GF-D8 (cell line): ENCODE measurements at regions not wholly inside any gene's neighbourhood (a gene's known extent, or its start where the extent isn't known, plus 50 kb on each side); places are given as distances from the start of the nearest gene placed in this dataset.
"Not testable (repeated sequence)": the region's sequence is repeated elsewhere in the genome, so short reads cannot be mapped to it uniquely, and the experiment has no call there.

Experiments
- DNase-seq: peaks from one replicate; lab custom pipeline; 2025; lab: John Stamatoyannopoulos, UW

DNA sequence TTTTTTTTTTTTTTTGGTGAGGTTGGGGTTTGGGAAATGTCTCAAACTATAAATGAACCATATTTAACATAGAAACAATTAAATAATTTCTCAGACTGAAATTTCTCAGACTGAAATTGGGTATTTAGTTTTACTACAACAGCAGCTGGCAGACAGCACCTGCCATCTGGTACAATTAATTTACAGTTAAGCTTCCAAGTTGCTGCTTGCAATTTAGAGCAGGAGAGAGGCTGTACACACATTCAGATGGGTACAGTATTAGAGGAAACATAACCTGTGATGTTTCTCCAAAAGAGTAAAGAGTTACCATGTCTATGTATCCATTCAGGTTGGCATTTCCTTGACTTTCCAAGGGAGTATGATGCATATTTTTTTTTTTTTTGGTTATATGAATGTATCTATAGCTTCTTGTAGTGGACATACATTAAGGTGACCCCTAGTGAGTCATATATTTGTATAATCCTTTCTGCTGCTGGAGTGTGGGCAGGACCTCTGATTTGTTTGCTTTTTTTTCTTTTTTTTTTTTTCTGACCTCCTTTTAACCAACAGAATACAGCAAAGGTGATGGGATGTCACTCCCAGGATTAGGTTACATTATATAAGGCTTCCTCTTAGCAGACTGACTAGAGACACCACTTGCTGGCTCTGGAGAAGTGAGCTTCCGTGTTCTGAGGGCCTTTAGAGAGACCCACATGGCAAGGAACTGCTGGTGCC lies 201.7 kb downstream of the PTH2R start:
- no peak for DNase-seq

DNA sequence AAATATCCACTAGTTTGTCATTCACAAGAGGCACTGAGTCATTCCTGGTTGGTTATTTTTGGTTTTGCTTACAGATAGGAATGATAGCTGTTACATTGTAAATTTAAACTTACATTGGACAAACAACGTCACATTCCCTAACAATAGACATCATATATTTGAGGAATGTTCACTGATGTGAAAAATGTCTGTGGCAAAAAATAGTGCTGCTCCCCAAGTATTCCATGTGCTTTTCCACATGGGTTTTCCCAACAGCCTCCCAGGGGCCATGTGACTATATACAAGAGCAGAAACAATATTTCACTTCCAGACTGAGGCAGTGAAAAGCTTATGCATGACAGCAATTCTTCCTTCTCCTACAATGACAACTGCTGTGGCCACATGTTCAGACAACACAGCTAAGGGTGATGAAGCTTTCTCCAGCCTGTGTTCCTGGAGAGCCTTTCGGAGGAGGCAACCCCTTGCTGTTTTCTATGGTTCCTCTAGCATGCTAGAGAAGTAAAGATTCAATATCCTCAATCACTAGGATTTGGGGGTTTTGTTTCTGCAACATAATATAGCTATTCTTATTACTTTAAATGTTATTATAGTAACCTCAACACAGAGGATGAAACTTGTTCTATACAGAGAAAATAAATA lies 202.7 kb downstream of the PTH2R start:
- DNase-seq, result no peak

DNA sequence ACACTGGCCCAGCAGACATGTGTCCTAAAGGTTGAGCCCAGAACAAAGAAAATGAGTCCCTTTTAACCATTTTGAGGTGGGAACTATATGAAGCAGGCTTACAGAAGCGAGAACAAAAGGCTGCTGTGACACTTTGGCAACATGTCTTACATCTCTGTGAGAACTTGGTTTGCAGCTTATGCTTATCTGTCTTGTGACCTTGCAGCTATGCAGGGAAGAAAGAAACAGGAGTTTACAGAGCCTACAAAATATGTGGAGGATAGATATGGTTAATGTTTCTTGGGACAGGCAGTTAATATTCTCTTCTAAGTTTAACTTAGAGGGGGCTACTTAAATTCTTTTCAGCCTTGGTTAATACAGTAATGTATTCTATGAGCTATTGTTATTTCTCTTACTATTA lies 209.1 kb downstream of the PTH2R start:
- not testable (repeated sequence) for DNase-seq

DNA sequence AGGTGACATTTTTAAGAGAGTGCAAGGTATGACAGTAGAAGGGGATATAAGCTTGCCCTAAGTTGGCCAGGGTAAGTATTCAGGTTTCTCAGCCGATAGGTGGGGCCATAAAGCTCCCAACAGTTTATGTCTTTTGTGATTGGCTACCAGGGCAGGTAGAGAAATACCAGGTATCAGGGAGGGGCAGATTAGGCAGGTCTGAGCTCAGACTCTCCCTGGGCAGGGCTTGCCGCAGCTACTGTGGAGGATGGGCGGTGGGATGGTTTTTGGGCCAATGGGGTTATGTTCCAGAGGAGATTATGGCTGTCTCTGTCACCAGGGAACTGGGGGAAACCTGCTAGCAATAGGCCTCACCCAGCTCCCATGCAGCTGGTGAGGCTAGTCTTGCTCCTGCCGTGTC lies 211.6 kb downstream of the PTH2R start:
- DNase-seq, result no peak

DNA sequence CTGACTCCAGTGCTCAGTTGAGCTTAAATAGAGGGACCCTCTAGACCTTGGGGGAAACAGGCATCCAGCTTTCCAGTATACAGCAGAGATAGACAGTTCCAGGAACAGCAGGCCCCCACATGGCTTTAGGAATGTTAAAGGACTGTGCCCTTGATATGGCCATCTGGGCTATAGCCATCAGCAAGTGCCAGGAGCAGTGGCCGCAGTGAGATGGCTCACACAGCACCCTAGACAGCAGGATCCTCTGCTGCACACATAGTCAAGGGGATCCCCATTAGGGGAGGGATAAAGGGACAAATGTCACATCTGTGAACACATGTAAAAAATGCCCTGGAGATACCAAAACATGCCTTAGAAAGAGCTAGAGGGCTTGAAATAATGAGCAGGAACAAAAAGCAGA lies 213.4 kb downstream of the PTH2R start:
- no peak for DNase-seq

DNA sequence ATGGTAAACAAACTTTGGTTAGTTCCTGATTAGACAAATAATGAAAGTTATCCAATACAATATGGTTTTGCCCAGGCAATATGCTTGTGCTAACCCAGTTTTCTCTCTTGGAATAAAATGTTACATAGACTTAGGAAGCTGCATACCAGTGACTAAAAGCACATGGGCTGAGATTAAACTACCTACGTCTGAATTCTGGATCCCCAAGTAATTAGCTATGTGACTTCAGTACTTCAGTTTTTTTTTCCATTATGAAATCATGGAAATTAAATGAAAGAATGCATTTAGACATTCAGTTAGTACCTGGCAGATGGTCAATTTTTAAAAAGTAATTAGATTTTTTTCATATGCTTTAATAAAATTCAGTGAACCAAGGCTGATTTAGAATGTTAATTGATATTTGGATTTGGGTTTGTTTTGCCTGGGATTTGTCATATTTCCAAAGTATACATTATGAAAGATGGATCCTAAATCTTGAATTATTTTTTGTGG lies 213.9 kb downstream of the PTH2R start:
- no peak for DNase-seq

DNA sequence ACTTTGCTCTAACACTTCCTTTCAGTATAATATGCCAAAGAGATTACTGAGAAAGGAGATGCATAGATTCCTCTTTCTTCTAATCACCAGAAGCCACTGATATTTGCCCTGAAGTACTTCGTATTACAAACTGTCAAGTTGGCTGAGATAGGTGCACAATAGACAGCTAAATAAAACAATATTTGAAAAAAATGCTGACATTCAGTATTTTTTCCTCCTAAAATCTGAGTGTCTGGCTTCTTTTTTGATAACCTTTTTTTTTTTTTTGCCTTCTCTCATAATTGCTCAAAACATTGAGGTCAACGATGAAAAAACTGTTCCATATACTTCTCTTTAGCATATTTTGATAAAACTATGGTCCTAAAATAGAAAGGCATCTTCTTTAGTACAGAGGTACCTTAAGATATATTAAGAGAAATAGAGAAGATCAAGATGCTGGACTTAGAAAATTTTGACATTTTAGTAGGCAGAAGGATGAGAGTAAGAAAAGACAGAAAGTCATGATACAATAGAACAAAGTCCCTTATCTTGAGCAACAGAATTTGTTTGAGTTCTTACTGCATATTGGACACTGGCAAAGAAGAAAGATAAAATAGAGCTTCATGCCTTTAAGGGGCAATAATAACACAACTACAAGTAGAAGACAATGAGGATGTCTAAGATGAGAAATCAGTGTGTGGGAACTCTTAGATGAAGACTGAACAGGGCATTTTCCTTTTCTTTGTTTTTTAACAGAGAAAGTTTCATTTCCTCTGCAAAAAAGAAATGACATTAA lies 220.7 kb downstream of the PTH2R start:
- no peak for DNase-seq

DNA sequence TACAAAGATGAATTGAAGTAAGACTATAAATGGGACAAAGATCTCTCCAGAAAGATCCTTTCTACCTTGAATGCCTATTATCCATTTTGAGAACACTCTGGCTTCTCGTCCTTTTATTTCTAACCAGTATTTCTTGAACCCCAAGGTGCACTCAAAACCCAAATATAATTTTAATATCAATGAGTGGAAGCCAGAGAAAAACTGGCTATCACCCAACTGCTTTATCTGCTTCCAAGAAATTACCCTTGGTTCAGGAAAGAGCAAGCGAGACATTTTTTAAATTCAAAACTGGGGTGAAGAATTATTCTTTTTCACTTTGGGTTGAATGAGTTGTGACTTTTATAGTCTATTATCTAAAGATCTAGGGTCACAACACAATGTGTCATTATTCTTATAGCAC lies 221.3 kb downstream of the PTH2R start:
- no peak for DNase-seq

DNA sequence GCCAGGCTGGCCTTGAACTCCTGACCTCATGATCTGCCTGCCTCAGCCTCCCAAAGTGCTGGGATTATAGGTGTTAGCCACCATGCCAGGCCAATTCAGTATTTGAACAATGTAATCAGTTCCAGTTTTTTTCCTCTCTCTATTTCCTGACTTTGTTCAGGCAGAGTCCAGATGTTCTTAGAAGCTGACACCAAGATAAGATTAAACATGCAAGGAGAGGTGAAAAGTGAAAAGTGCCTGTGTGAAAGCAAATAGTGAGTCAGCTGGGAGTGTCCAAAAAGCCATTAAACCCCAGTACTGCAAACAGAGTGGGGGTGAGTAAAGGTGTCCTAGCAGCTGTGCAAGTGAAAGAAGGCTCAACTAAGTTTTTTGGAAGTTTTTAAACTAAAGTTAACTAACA lies 231.5 kb downstream of the PTH2R start:
- DNase-seq, result no peak

DNA sequence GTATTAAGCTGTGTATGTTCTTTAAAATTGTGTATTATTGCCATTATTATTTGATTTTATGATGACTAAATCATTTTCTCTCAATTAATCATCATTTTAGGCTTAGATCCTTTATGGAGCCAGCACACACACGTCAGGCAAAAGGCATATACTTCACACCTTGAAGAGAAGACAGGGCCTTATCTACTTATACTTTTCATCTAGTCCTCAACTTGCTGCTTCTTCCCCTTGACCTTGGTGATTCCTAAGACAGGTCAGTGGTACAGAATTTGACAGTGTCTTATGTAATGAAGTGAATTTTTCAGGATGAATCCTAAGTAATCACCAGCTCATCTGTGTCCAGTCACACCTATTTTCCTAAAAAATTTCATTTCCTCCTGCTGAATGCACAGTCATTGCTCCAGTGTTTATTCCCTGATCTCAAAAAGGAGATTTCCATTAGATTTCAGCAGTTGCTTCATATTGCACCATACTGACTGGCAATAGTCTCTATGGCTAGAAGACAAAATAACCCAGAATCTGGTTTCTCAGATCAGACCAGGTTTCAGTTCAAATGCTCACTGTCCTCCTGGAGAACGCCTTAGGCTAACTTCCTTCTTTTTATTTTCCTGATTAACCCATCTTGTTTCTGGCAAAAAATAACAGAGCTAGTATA lies 235.7 kb downstream of the PTH2R start:
- no peak for DNase-seq

DNA sequence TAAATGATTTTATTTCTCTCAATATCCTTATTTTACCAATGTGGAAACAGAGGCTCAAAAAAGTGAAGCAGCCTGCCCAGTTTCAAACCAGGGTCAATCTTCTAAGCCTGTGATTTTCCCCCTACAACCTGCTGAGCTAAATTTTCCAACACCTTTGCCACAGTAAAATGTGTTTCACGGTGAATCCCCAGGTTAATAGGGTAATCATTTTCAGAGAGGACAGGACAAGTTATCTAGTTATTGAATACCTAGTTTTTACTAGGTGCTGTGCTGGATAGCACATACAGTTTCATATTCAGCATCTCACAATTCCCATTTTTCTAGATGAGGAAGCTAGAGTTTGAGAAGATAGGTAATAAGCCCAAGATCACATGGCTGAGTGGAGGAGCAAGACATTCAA lies 236.6 kb downstream of the PTH2R start:
- no peak for DNase-seq

DNA sequence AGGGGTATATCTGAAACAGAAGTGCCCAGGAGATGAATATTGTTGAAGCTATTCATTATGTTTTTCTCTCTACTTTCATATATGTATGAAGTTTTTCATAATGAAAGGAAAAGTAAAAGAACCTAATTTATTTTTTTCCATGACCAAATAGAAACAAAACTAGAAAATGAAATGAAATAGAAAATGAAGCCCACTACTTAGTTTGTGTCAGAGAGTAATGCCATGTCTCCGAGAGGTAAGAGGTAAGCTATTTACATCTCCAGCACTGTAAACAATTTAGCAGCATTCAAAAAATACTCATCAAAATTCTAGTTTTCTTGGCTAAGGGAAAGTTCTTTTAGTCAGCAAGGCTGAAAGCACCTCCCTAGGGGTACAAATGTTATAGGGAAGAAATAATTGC lies 238.6 kb downstream of the PTH2R start:
- DNase-seq, result no peak

DNA sequence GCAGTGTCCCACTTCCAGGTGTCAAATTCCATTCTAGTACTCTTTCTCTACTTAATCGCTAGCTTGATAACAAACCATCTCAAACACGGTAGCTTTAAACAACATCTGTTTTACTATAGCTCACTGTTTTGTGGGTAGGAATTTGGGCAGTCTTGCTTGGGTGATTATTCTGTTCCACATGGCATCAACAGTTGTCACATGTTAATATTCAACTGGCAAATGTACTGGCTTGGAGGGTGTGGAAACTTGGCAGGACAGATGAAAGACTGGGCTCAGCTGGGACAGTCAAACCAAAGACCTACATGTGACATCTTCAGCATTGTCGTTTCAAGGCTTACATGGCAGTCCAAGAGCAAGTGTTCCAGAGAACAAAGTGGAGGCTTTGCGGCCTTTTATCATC lies 241.8 kb downstream of the PTH2R start:
- DNase-seq, result no peak

DNA sequence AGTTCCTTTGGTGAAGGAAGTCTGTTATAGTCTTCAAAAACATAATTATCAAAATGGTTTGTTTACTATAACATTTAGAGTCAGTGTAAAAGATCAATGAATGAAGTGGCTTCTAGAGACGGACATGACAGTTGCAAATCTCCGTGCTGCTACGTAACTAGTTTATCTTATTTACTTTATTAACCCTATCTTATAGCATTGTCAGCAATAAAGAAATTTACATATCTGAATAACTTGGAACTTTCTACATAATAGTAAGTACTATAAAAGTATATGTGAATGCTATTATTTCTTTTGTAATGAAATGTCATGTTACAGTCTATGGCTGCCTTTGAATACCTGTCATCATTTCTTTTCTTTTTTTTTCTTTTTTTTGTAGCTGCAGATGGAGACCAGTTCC lies 246.8 kb downstream of the PTH2R start:
- DNase-seq, result no peak

DNA sequence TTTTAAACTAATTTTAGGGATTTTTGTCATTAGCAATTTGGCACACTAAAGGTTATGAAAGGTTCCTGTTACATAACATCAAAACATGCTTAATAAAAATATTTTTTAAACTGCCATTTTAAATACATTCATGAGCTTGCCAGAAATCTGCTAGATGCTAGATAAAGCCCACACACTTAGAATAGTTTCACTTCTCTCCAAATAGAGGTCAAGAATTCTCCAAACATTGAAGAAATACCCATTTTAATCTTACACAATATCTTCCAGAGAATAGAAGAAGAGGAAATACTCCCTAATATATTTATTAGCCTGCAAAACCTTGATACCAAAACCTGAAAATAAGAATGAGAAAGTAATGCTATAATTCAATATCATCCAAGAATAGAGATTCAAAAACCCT lies 247.5 kb downstream of the PTH2R start:
- no peak for DNase-seq

DNA sequence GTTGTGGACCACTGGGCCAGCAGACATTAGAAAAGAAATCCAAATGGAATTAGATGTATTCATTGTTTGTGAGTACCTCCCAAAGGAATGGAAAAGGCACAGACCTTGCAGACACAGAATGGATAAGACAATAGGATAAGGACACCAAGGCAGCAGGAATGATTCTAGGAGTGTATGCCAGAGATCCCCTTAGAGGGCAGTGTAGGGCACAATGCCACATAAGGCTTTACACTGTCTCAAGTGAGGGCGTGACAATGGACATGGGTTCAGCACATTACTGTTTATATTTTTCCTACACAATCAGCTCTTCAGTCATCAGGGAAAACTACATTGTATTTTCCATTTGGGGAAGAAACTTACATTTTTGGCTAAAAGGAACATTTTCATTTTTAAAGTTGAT lies 250.9 kb downstream of the PTH2R start:
- DNase-seq, result no peak

DNA sequence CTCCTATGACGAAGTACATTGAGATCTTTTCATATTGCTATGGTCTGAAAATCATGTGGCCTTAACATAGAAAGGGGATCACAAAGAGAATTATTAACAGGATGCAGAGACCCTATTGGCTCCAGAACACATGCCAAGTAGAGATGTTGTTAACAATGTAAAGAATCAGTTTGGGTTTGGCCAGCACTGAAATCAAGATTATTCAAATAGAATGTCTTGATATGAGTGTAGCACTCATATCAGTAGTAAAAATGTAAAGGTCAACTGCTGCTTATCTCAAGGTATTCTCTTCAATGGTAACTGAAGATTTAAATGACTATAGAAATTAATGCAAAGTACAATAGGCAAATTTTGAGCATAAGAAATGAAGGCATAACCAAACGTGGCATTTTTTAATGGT lies 262.8 kb downstream of the PTH2R start:
- DNase-seq, result no peak

DNA sequence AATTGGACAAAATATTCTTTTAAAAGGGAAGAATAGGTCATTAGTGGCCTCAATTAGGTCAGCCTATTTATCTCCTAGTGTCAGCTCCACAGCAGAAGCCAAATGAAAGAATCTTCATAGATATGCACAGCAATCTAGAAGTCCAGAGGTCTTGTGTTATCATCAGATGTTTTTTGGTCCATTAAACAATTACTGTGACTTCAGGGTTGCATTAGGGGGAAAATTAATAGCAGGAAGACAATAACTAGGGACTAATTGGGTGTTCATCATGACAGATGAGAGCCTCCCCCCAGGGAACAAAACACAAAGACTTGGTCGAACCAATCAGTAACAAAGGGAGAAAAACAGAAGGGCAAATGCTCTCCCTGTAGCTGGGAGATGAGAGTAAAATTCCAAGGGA lies 264.7 kb downstream of the PTH2R start:
- no peak for DNase-seq

DNA sequence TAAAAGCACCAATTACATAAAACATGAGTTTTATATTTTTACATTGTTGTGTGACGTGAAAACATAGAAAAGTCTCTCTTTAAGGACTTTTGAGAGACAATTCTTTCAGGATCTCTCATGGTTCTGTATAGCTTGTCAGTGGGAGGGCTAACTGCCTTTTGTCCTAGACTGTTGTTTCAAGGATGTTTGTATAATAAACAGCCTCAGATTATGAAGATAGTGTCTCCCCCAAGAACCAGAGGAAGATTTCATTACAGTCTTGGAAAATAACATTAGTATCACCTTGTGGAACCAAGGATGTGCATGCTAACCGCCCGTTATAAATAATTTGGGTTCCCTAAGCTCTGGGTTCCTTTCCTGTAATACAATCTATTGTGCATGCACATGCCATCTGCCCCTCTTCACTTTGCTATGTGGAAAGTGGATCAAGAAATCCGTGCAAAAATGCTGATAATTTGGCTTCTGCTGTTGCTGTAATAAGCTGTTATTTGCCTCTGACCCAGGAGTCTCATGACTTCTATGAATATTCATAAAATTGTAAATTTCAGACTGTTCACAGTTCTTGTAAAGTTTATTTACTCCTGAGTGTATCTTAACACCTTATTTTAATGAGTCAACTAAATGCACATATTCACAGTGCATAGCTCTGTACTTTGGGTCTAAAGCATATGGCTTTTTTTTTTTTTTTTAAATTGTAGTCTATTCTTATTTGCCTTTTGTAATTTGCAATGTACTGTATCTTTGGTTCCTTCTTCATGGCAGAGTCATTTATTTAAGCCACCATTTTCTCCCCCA lies 265.5 kb downstream of the PTH2R start:
- no peak for DNase-seq

DNA sequence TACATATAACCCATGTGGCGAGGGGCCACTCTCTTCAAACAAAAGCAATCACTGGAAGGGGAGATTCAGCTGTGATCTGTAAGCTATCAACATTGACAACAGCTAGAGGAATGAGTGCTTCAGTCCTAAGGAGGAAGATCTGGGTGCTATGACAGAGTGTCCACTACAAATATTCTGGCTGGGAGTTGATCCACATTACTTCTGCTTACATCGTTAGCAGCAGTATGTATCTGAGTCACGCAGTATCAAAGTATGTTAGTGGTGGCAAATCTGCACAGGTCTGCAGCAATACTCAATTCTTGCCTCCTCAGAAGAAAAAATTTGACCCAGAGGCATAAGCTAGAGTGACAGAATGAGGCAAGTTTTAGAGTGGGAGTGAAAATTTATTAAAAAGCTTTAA lies 267.0 kb downstream of the PTH2R start:
- no peak for DNase-seq

DNA sequence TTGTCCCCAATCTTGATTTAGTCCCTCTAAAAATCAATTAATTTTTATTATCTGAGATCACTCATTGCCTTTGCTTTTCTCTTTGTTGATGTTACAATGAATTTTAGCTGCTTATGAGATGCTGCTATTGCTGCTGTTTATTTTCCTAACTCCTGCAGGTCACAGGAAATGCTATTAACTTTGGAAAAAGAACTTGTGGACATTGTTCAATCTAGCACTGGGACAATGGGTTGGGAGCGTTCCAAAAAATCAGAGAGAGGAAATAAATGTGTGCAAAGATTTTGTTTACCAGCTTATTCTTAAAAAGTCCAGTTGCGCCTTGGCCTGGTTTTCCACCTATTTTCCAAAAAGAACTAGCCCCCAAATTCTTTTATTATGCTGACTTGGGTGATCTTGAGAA lies 268.3 kb downstream of the PTH2R start:
- no peak for DNase-seq

DNA sequence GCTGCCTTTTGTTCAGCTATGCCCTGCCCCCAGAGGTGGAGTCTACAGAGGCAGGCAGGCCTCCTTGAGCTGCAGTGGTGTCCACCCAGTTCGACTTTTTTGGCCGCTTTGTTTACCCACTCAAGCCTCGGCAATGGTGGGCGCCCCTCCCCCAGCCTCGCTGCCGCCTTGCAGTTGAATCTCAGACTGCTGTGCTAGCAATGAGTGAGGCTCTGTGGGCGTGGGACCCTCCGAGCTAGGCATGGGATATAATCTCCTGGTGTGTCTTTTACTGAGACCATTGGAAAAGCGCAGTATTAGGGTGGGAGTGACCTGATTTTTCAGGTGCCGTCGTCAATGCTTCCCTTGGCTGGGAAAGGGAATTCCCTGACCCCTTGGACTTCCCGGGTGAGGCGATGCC lies 279.3 kb downstream of the PTH2R start:
- DNase-seq, result not testable (repeated sequence)
